H9 (cell line): ENCODE measurements at regions not wholly inside any gene's neighbourhood (a gene's known extent, or its start where the extent isn't known, plus 50 kb on each side); places are given as distances from the start of the nearest gene placed in this dataset.

Experiments used
- DNase-seq: peaks from one replicate; pipeline ENCODE4 v3.0.0-alpha.2; 2017
- H2AFZ ChIP-seq: one replicate; pipeline ENCODE4 v1.6.1; 2013; ENCODE audit warnings: mild to moderate bottlenecking, low read length, control low read depth, moderate library complexity
- H2AK5ac ChIP-seq: 2 replicates; pipeline ENCODE4 v1.6.1; 2013; ENCODE audit warnings: low read length, control low read depth, mixed read lengths; ENCODE audit not compliant: insufficient read length
- H2BK120ac ChIP-seq: one replicate; pipeline ENCODE4 v1.6.1; 2013; ENCODE audit warnings: low read depth, mild to moderate bottlenecking, low read length, control low read depth, inconsistent platforms; ENCODE audit not compliant: poor library complexity, severe bottlenecking
- H2BK12ac ChIP-seq: 2 replicates; pipeline ENCODE4 v1.6.1; 2013; ENCODE audit warnings: low read length, control low read depth, mixed read lengths, low read depth; ENCODE audit not compliant: insufficient read length
- H2BK15ac ChIP-seq: 2 replicates; pipeline ENCODE4 v1.6.1; 2013; ENCODE audit warnings: low read depth, low read length, control low read depth
- H2BK20ac ChIP-seq: one replicate; pipeline ENCODE4 v1.6.1; 2013; ENCODE audit warnings: low read depth, mild to moderate bottlenecking, low read length, control low read depth, inconsistent platforms; ENCODE audit not compliant: poor library complexity, severe bottlenecking
- H2BK5ac ChIP-seq: 2 replicates; pipeline ENCODE4 v1.6.1; 2013; ENCODE audit warnings: low read length, control low read depth, mixed read lengths; ENCODE audit not compliant: insufficient read length
- H3K14ac ChIP-seq: 2 replicates; pipeline ENCODE4 v1.6.1; 2013; ENCODE audit warnings: low read length, control low read depth; ENCODE audit not compliant: insufficient read depth
- H3K18ac ChIP-seq: 2 replicates; pipeline ENCODE4 v1.6.1; 2013; ENCODE audit warnings: low read depth, mild to moderate bottlenecking, mixed read lengths, low read length, control low read depth; ENCODE audit not compliant: insufficient read length
- H3K23ac ChIP-seq: 2 replicates; pipeline ENCODE4 v1.6.1; 2013; ENCODE audit warnings: low read length, control low read depth, mixed read lengths, low read depth; ENCODE audit not compliant: insufficient read length
- H3K23me2 ChIP-seq: 2 replicates; pipeline ENCODE4 v1.6.1; 2013; ENCODE audit warnings: low read depth, mild to moderate bottlenecking, mixed read lengths, low read length, control low read depth; ENCODE audit not compliant: insufficient read length, poor library complexity, severe bottlenecking
- H3K27ac ChIP-seq: 2 replicates; pipeline ENCODE4 v1.5.1; 2013; ENCODE audit warnings: low read length, control low read depth, mixed read lengths, low read depth; ENCODE audit not compliant: insufficient read length
- H3K27me3 ChIP-seq: 2 replicates; pipeline ENCODE4 v1.6.1; 2013; ENCODE audit warnings: low read length, control low read depth, inconsistent platforms; ENCODE audit not compliant: insufficient read depth
- H3K4ac ChIP-seq: 2 replicates; pipeline ENCODE4 v1.6.1; 2013; ENCODE audit warnings: low read depth, mild to moderate bottlenecking, control low read depth, inconsistent platforms, low read length, moderate library complexity
- H3K4me1 ChIP-seq: 2 replicates; pipeline ENCODE4 v1.6.1; 2013; ENCODE audit warnings: low read length, control low read depth, inconsistent platforms; ENCODE audit not compliant: insufficient read depth
- H3K4me2 ChIP-seq: 2 replicates; pipeline ENCODE4 v1.6.1; 2013; ENCODE audit warnings: low read length, control low read depth, mixed read lengths; ENCODE audit not compliant: insufficient read length, insufficient read depth
- H3K56ac ChIP-seq: 2 replicates; pipeline ENCODE4 v1.6.1; 2013; ENCODE audit warnings: low read depth, mild to moderate bottlenecking, mixed read lengths, low read length, control low read depth; ENCODE audit not compliant: insufficient read length
- H3K79me1 ChIP-seq: 2 replicates; pipeline ENCODE4 v1.6.1; 2013; ENCODE audit warnings: low read depth, mild to moderate bottlenecking, moderate library complexity, low read length, control low read depth, inconsistent platforms; ENCODE audit not compliant: insufficient read depth, poor library complexity, severe bottlenecking
- H3K79me2 ChIP-seq: 2 replicates; pipeline ENCODE4 v1.6.1; 2013; ENCODE audit warnings: low read length, control low read depth, inconsistent platforms; ENCODE audit not compliant: insufficient read depth
- H3K9ac ChIP-seq: 2 replicates; pipeline ENCODE4 v1.6.1; 2013; ENCODE audit warnings: low read length, control low read depth, mixed read lengths; ENCODE audit not compliant: insufficient read length; ENCODE audit errors: extremely low read depth
- H3K9me3 ChIP-seq: one replicate; pipeline ENCODE4 v1.6.1; 2013; ENCODE audit warnings: low read depth, low read length, inconsistent platforms; ENCODE audit not compliant: control insufficient read depth
- H3T11ph ChIP-seq: one replicate; pipeline ENCODE4 v1.6.1; 2013; ENCODE audit warnings: mild to moderate bottlenecking, low read length, control low read depth, inconsistent platforms
- H4K20me1 ChIP-seq: one replicate; pipeline ENCODE4 v1.6.1; 2013; ENCODE audit not compliant: control insufficient read depth, insufficient read length, insufficient read depth
- H4K5ac ChIP-seq: 2 replicates; pipeline ENCODE4 v1.6.1; 2013; ENCODE audit warnings: low read depth, mild to moderate bottlenecking, mixed read lengths, low read length, control low read depth; ENCODE audit not compliant: insufficient read length
- H4K8ac ChIP-seq: replicated peaks from 2 replicates; pipeline ENCODE4 v1.6.1; 2013; ENCODE audit warnings: low read length, control low read depth, mixed read lengths, low read depth; ENCODE audit not compliant: insufficient read length
- H4K91ac ChIP-seq: 2 replicates; pipeline ENCODE4 v1.6.1; 2013; ENCODE audit warnings: low read depth, mild to moderate bottlenecking, moderate library complexity, mixed read lengths, low read length, control low read depth; ENCODE audit not compliant: insufficient read length
- H3K27ac Mint-ChIP-seq, 3 experiments: 2 replicates in 2 of 3; 3 replicates in 1 of 3; pipeline ENCODE4 v1.8.0; 2020 to 2021; ENCODE audit warnings: mixed read lengths in 3 of 3, mild to moderate bottlenecking in 1 of 3, moderate library complexity in 1 of 3
- H3K27me3 Mint-ChIP-seq: 2 replicates; pipeline ENCODE4 v1.8.0; 2021; ENCODE audit warnings: low read depth, mild to moderate bottlenecking, moderate library complexity, mixed read lengths
- H3K36me3 Mint-ChIP-seq, 3 experiments: 2 replicates in 2 of 3; 3 replicates in 1 of 3; pipeline ENCODE4 v1.8.0; 2020 to 2021; ENCODE audit warnings: low read depth in 3 of 3, mixed read lengths in 3 of 3; ENCODE audit not compliant: insufficient read depth in 1 of 3
- H3K4me1 Mint-ChIP-seq, 2 experiments: 2 replicates each; pipeline ENCODE4 v1.8.0; 2020; ENCODE audit warnings: mixed read lengths in 2 of 2
- H3K4me3 Mint-ChIP-seq, 2 experiments: 2 replicates in 1 of 2; 3 replicates in 1 of 2; pipeline ENCODE4 v1.8.0; 2020 to 2021; ENCODE audit warnings: mild to moderate bottlenecking in 2 of 2, mixed read lengths in 2 of 2, moderate library complexity in 1 of 2
- H3K9me3 Mint-ChIP-seq, 2 experiments: 2 replicates in 1 of 2; 3 replicates in 1 of 2; pipeline ENCODE4 v1.8.0; 2020; ENCODE audit warnings: mild to moderate bottlenecking in 2 of 2, mixed read lengths in 2 of 2, moderate library complexity in 1 of 2
- CTCF ChIP-seq: fragments of 200-600 bp; sonication (generic); conservative IDR thresholded peaks from 3 replicates; pipeline ENCODE4 v1.8.0; 2021; ENCODE audit warnings: antibody characterized with exemption, mild to moderate bottlenecking
- WGBS: extraction: QIAGEN DNeasy Blood & Tissue Kit; methylation state at CpG from one replicate; pipeline ENCODE4 v1.1.7; 2013; ENCODE audit warnings: missing lambda C conversion rate, low lambda C conversion rate, mixed read lengths; ENCODE audit not compliant: insufficient read length; ENCODE audit errors: extremely low coverage; 5-methylcytosine and 5-hydroxymethylcytosine counted together

- H4K8ac ChIP-seq: no peak overlapping the region
- no peak overlapping the region for H2BK15ac ChIP-seq
These were observed 180.0 kb downstream of the TOX3 start for GRCh38 chr16:52366983-52367382.

More at GRCh38 chr16:52366983-52367382, 180.0 kb downstream of the TOX3 start:
- Mint-ChIP-seq H3K36me3 (no peaks in the 10 kb centered on the region), H3K27ac (no peak overlapping the region), H3K9me3 (no peaks in the 10 kb centered on the region), H3K4me1 (no peaks in the 10 kb centered on the region; a peak in 2 of 4 replicates), H3K27me3 (no peaks in the 10 kb centered on the region), H3K4me3 (no peak overlapping the region)
- H3K56ac ChIP-seq: no peak overlapping the region
- no peak overlapping the region for H3K18ac ChIP-seq
- H2BK12ac ChIP-seq: no peak overlapping the region
- no peak overlapping the region for H3K4me2 ChIP-seq
- WGBS: no CpG with 5 or more reads among the region's 1 CpG
- no peak overlapping the region for H2BK5ac ChIP-seq
- no peak overlapping the region for H3K14ac ChIP-seq
- H3T11ph ChIP-seq: no peak overlapping the region
- no peak overlapping the region for H3K27ac ChIP-seq
- H3K23me2 ChIP-seq: no peaks in the 10 kb centered on the region
- H3K4me1 ChIP-seq: no peaks in the 10 kb centered on the region
- H3K79me1 ChIP-seq: no peaks in the 10 kb centered on the region
- H2AK5ac ChIP-seq: no peak overlapping the region
- no peak overlapping the region for H3K23ac ChIP-seq
- no peak overlapping the region for H4K91ac ChIP-seq
- H2BK20ac ChIP-seq: no peak overlapping the region
- no peaks in the 10 kb centered on the region for H3K79me2 ChIP-seq
- no peak overlapping the region for H3K9ac ChIP-seq
- no peak overlapping the region for H2AFZ ChIP-seq
- no peak overlapping the region for H2BK120ac ChIP-seq
- no peaks in the 10 kb centered on the region for H4K20me1 ChIP-seq
- no peaks in the 10 kb centered on the region for H3K27me3 ChIP-seq
- no peak overlapping the region for H4K5ac ChIP-seq
- no peak for TF ChIP-seq CTCF
- no peaks in the 10 kb centered on the region for H3K9me3 ChIP-seq
- no peak overlapping the region for H3K4ac ChIP-seq
- no peak for DNase-seq
